Stimulated activated CD4-positive, alpha-beta T cell treated with anti-CD3 and anti-CD28 coated beads, Interleukin-15, amount 100 ng/mL, for 1 hour (primary cell): ENCODE measurements at regions not wholly inside any gene's neighbourhood (a gene's known extent, or its start where the extent isn't known, plus 50 kb on each side); places are given as distances from the start of the nearest gene placed in this dataset.
"Not testable (repeated sequence)": the region's sequence is repeated elsewhere in the genome, so short reads cannot be mapped to it uniquely, and the experiment has no call there.

Experiments used
- DNase-seq, 2 donors: peaks; one replicate each; pipeline ENCODE4 v3.0.0-alpha.2; 2020; ENCODE audit warnings: low read depth in 1 of 2, low spot score in 1 of 2

- no peak for DNase-seq
These were observed 90.9 kb upstream of the MDM1 start for GRCh38 chr12:68422956-68423574.

- DNase-seq, result no peak
These were observed 93.8 kb upstream of the MDM1 start for GRCh38 chr12:68425998-68426397.

GRCh38 chr12:68428211-68428610, 96.0 kb upstream of the MDM1 start:
- DNase-seq, result no peak

GRCh38 chr12:68428724-68429501, 96.8 kb upstream of the MDM1 start:
- no peak for DNase-seq

GRCh38 chr12:68429696-68430095, 97.5 kb upstream of the MDM1 start:
- no peak for DNase-seq

GRCh38 chr12:68431786-68432185, 99.6 kb upstream of the MDM1 start:
- DNase-seq, result no peak

- no peak for DNase-seq
These were observed 100.5 kb upstream of the MDM1 start for GRCh38 chr12:68432622-68433021.

GRCh38 chr12:68434391-68435298, 102.5 kb upstream of the MDM1 start:
- DNase-seq, result no peak

GRCh38 chr12:68435299-68435637, 103.1 kb upstream of the MDM1 start:
- DNase-seq, result no peak

- DNase-seq, result no peak
These were observed 103.7 kb upstream of the MDM1 start for GRCh38 chr12:68435816-68436215.

- no peak for DNase-seq
These were observed 106.4 kb upstream of the MDM1 start for GRCh38 chr12:68438601-68439000.

GRCh38 chr12:68439368-68440045, 107.3 kb upstream of the MDM1 start:
- DNase-seq, result no peak

- DNase-seq, result no peak
These were observed 108.0 kb upstream of the MDM1 start for GRCh38 chr12:68440068-68440581.

- no peak for DNase-seq
These were observed 109.0 kb upstream of the MDM1 start for GRCh38 chr12:68441167-68441566.

GRCh38 chr12:68442353-68442972, 110.3 kb upstream of the MDM1 start:
- not testable (repeated sequence) for DNase-seq

- DNase-seq, result not testable (repeated sequence)
These were observed 111.5 kb upstream of the MDM1 start for GRCh38 chr12:68443695-68444094.

GRCh38 chr12:68445824-68446223, 113.7 kb upstream of the MDM1 start:
- DNase-seq, result no peak

- no peak for DNase-seq
These were observed 114.2 kb upstream of the MDM1 start for GRCh38 chr12:68446384-68446783.

GRCh38 chr12:68446901-68447796, 115.0 kb upstream of the MDM1 start:
- DNase-seq, result no peak

GRCh38 chr12:68447797-68448260, 115.7 kb upstream of the MDM1 start:
- no peak for DNase-seq
